GM19240 (cell line): ENCODE measurements at regions not wholly inside any gene's neighbourhood (a gene's known extent, or its start where the extent isn't known, plus 50 kb on each side); places are given as distances from the start of the nearest gene placed in this dataset.
"Not testable (repeated sequence)": the region's sequence is repeated elsewhere in the genome, so short reads cannot be mapped to it uniquely, and the experiment has no call there.

ENCODE experiments used
- DNase-seq: peaks from one replicate; pipeline ENCODE4 v3.0.0; 2011; ENCODE audit warnings: low spot score; ENCODE audit not compliant: insufficient read length

DNA sequence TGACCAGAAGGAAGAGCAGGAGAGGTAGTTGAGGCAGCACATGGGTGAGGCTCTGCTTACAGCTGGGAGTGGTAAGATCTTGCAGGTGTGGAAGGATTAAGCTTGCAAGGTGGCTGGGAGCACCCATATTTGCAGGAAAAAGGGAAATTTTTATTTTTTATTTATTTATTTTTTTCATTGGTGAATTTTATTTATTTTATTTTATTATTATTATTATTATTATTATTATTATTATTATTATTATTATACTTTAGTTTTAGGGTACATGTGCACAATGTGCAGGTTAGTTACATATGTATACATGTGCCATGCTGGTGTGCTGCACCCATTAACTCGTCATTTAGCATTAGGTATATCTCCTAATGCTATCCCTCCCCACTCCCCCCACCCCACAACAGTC is 297.4 kb upstream of the BOD1L1 start:
- DNase-seq = not testable (repeated sequence)

DNA sequence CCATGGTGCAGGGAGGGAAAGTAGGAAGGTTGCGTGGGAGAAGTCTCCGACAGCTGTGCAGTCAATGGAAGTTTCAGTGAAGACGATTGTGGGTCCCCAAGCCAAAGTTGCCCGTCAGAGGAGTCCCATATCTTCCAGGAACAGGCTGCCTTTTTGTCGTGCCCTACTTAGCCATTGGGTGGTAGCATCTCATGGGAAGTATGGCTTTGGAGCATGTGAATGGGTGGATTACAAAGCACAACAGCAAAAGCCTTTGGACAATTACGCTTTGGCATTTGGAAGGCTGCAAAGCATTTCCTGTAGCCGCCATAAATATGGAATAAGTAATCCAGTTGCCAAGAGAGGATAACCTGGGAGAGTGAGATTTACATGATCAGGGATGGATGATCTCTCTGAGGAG is 300.7 kb upstream of the BOD1L1 start:
- DNase-seq = no peak

DNA sequence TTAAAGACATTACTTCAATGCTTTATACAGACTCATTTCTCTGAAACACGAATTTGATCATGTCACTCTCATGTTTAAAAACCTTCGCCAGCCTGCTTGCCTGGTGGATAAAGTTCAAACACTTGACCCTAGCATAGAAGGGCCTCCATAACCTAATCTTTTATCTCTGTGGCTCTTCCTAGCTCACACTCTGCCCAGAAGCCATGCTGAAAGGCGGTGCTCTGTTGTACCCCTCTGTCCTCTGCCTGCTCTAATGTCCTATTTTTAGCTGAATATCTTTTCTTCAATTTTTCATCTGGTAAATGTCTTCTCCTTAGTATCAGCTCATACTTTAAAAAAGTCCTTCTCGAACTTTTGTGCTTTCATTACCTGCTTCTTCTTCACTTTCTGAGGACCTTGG is 302.6 kb upstream of the BOD1L1 start:
- no peak for DNase-seq

DNA sequence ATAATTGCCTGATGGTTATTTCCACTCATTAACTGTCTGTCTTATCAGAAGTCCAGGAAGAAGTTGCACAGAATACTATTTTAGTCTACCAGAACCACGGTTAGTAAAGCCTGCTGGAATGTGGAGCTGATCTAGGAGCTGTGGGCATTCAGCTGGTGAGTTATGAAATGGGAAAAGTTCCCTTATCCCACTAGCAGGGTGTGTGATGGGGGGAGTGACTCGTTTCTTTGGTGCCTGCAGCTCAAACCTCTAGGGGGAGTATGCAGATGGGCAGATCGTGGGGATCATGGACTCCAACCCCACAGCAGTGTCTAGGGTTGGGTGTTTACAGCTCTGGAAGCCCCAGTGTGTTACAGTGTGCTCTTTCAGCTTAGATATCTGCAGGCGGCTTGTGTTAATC is 305.7 kb upstream of the BOD1L1 start:
- DNase-seq = no peak

DNA sequence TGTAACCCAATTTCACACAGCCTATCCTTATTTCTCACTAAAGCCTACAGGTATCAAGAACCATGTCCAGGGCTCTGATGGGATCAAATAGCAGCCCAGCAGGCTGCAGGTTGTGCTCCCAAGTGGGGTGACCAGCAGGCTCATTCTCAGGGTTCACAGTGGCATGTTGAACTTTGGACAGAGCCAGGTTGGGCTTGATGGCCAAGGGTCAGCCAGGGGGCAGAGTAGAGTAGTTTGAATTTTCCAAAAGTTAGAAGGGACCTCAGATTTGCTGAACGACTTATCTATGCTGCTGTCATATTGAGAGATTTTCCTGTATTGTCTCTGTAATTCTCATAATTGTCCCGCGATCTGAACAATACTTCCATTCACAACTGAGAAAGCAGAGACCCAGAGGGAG is 310.8 kb upstream of the BOD1L1 start:
- no peak for DNase-seq

DNA sequence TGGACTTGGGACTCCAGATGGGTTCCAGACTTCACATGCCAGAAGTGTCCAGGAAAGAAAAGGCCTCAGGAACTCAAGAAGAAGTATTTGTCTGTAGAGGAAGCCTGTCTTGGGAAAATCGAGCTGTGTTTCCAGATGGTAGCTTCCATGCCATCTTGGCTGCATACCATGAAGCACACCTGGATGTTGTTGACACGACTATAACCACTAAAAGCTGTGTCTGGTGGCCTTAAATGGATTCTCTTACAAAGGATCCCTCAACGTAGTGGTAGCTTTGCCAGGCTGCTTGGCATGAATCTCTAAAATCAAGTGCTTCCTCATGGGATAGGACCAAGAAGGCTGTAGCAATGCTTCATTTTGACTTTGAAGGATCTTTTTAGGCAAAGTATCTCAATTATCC is 313.4 kb upstream of the BOD1L1 start:
- no peak for DNase-seq

DNA sequence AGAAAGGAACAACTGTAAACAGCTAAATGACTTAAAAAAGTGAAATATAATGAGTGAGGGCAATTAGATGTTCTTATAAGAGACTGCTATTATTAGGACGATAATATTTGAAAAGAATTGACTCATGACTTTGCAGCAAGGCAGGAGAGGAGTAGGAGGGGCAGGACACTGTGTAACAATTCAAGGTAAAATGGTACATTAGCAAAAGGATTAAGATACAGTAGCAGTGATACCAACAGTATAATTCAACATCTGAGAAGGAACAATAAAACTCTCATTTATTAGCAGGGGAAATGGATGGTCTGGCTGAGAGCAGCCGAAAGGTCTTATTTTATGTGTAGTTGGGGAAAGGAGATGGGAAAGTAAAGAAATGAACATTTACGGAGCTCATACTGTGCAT is 315.5 kb upstream of the BOD1L1 start:
- DNase-seq = no peak

DNA sequence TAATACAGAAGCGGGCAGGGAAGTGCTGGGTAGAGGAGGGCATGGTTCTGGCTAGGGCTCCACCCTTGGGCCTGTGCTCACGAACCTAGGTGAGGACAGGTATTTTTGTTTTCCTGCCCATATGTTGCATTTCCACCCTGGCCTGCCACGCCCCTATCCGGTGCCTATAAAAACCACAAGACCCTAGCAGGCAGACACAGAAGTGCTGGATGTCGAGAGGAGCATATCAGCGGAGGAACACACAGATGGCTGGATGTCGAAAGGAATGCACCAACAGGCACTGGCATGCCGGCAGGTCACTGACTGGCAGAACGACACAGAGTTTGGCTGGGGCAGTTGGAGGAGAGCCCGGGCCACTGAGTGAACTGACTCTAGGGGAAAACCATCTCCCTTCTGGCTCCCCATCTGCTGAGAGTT is 316.6 kb upstream of the BOD1L1 start:
- no peak for DNase-seq

DNA sequence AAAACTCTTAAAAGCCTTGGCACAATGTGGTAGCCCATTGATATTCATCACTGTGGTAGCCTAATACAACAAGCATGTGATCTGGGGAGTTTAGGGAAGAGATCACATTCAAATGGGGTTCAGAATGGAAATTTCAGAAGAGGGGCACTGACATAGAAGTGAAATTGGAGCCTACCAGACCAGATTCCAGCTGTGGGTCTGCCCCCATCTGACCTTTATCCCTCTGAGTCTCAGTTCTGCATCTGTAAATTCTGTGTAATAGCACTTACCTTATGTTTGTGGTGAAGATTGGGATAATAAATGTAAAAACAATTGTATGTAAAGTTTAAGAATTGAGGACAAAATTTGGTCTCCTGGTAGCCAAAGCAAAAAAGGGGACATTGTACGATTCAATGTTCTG is 320.4 kb upstream of the BOD1L1 start:
- no peak for DNase-seq

DNA sequence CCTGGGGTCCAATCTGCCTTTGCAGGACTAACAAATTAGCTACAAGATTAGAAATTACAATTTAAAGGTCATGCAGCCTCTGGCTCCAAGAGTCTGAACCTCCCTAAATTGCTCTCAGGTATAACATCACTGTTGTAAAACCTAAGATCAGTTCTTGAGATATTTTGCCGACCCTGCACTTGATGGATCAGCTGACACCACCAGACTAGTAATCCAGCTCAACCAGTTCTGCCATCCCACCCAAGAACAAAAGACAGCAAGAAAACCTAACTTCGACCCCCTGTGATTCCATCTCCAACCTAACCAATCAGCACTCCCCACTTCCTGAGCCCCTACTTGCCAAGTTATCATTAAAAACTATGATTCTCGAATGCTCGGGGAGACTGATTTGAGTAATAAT is 323.0 kb upstream of the BOD1L1 start:
- no peak for DNase-seq

DNA sequence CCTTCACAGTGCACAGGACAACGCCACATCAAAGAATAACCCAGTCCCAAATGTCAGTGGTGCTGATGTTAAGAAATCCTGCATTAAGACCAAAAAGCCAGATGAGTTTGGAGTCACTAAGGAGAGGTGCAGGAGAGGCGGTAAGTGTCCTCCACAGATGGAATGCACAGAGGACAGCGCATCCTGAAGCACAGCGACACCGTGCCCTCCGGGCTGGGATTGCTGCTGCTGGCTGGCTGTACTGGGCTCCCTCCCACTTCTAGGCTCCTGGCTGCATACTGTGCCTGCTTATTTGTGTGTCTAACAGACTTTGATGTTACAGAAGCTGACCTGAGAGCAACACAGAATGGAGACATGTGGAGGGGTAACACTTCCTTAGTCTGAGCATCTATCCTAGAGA is 325.6 kb upstream of the BOD1L1 start:
- no peak for DNase-seq

DNA sequence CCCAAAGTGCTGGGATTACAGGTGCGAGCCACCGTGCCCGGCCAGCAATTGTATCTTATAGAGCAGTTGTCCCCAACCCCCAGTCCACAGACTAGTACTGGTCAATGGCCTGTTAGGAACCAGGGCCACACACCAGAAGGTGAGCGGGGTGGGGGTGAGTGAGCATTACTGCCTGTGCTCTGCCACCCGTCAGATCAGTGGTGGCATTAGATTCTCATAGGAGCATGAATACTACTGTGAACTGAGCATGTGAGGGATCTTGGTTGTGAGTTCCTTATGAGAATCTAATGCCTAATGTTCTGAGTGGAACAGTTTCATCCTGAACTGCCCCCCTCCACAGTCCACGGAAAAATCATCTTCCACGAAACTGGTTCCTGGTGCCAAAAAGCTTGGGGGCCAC is 328.0 kb upstream of the BOD1L1 start:
- no peak for DNase-seq

DNA sequence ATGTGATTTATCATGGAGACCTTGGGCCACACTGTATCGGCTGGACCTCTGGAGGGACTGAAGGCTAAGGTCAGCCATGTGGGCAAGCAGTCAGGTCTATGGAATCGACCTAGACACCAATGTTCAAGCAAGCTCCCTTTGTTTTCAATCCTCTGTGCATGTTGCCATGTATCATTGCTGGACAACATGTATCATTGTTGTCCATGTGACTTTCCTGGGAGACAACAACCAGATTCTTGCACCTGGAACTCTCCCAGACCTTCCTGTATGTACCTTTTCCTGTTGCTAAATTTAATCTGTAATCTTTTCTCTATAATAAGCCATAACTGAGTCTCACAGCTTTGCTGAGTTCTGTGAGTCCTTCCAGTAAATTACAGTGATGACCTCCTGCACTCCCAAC is 329.4 kb upstream of the BOD1L1 start:
- DNase-seq = no peak

DNA sequence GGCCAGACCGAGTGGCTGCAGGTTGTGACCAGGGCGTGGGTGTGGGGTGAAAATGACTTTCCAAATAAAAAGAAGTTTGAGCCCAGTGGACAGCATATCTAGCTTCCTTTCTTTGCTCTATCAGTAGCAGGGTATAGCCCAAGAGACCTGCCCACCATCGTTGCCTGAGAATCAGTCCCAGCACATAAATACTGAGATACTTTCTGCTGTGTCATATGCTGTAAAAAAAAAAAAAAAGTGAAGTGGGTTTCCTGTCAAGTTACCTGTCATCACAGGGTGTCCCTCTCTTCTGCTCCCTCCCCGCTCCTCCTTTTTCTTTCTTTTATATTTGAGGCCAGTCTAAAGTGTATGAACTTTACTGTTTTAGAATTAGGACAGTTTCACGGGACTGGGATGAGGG is 330.3 kb upstream of the BOD1L1 start:
- DNase-seq = no peak

DNA sequence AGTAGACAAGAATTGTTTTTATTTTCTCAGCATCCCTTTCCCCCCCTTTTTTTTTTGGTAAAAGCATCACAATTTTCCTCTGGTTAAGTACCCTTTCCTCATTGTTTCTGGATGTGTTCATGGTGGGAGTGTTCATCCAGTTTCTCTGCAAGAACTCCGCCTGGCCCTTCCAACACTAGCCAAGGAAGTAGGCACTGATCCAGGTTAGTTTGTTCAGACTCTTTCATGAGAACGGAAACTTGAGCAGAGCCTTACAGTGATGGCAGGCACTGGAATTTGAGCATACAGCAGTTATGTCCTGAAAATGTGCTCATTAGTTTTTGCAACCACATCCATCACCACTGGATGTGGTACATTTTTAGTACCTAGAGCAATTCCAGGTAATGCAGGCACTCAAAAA is 336.1 kb upstream of the BOD1L1 start:
- DNase-seq = no peak

DNA sequence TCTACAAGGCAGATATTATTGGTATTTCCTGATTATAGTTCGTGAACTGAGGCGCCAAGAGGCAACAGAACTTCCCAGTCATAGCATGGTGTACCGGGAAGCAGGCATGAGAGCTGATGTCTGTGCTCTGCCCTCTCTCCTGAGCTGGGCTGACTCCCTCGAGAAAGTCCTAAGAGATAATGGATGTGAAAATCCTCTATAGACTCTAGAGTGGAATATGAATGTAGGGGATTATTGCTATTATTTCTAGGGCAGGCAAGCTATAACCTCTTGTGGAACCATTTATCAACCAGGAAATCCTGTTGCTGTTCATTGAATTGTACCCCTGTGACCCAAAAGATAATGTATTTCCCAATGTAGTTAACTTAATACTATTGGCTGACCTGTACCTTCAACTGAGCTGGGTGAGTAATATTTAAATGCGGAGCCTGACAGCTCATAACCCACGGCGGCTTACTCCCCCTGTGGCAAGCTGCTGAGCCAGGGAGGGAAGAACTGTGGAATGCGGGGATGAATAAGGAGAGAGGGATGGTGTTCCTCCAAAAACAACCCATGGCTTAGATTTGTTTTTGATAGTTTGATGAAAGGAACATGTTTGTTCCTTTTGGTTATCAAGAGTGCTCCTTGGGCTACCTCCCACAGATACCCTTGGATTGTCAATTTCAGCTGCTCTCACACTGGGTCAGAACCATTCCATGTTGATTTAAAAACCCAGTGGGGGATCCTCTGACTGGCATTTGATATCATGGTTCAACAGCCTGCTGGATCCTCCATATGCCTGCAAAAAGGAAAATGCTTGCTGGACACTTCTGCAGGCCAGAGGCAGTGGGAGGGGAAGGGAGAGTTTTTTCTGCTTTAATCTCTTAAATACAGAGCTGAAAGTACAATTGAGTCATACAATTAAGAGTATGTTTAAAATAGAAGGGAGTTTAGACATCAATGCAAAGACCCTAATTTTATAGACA is 339.0 kb upstream of the BOD1L1 start:
- no peak for DNase-seq

DNA sequence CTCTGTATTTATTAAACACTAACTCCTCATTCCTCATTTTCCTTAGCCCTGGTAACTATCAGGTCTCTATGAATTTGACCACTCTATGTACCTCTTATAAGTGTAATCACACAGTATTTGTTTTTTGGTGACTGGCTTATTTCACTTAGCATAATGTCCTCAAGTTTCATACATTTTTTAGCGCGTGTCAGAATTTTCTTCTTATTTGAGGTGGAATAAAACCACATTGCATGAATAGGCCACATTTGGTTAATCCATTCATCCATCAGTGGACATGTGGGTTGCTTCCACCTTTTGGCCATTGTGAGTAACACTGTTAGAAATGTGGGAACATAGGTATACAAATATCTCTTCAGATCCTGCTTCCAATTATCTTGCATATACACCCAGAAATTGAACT is 341.2 kb upstream of the BOD1L1 start:
- DNase-seq = no peak

DNA sequence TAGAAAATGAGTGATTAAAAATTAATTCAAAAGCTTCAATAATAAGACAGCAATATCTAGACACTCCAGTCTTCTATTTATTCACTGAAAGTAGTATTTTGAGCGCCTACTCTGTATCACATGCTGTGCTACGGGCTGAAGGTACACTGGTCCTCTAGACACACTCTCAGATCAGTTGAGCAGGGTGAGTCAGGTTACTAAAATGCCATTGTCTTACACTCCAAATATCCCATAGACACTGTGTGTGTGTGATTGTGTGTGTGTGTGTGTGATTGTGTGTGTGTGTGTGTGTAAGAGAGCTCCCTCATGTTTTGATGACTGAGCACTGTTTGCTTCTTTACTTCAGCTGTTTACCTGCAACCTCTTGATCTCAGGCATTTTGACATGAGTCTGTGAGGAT is 342.8 kb upstream of the BOD1L1 start:
- DNase-seq = no peak

DNA sequence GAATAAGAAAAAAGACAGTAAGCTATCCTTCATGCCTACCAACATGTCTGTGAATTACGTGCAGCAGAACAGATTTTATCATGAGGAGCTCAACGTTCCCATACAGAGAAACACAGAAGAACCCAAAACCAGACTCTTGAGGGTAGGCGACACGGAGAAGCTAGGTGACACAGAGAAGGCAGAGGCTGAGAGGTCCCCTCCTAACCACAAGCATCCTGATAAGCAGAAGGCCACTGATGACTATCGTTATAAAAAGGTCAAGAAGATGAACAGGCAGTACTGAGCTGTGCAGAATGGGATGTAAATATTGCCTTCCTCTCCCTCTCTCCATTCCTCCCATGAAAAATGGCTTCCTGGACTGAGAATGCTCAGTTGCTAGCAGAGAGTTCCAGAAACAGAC is 350.2 kb upstream of the BOD1L1 start:
- DNase-seq = no peak

DNA sequence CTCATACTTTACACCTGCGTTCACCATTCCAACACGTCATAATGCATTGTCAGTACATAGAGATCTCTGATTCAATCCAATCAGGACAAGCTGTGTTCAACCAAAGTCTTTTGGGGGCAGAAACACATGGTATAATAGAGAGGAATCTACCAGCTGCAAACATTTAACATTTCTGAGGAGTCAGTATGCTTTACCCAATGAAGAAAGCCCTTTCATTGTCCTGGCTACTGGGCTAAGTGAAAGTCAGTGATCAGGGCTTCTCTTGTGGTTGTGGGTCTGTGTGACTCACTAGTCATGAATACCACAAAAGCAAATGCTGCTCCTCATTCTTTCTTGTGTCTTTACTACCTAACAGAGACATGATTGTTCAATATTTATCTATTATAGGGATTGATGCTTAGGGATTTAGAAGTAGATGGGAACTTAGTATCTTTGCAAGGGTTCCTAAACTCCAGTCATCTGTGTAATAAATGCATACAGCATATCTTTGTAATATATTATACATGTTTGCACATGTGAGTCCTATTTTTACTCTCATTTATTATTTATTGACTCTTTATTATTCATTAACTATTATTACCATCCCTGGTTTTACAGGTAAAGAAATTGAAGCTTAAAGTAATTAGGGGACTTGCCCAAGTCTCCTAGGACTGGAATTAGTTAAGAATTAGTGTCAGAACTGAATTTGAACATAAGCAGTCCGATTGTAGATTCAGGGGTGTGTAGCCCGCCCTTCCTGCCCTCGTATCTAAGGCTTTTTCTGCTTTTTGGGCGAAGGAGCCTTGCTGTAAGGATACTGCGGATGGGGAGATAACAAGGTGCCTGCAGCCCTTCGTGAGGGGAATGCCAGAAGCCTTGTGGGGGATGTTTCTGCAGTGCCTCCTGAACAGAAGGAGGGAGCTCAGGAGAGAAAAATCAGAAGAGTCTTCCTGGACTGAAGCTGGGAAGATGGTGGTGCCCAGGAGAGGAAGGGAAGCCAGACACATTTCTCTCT is 353.1 kb upstream of the BOD1L1 start:
- DNase-seq = no peak

DNA sequence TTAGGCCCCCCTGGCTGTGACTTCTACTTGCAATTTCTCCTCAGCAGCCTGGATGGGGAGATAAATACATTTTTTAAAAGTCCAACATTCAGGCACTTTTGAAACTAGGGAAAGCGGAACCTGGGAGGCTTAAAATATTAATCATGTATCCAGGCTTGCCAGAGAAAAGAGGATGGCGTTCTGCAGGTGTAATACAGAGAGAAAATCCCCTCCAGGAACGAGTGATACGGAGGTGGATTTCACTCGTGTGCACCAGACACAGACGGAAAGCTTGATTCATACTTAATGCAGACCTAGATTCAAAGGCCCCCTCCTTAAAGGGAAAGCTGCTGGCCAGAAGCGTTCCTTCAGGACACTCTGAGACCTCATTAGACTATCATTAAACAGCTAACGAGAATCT is 354.0 kb upstream of the BOD1L1 start:
- no peak for DNase-seq

DNA sequence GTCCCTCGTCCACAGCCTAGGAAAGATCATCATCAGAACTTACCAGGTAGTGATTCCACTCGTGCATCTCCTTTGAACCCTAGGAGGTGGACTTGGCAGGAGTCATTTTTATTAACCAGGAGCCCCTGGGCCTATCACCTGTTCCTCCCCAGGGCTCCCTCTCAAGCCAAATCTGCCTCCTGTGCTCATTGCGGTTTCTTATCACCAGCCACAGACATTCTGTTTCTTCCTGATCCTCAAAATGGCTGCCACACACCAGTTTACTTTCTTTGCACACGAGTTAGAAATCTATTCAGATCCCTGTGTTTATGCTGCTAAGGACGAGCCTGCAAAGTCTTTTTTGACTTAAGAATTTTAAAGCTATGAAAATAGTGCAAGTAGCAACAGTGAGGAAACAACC is 354.5 kb upstream of the BOD1L1 start:
- no peak for DNase-seq
